Sigmoid colon (tissue), 6 donors: ENCODE measurements at regions not wholly inside any gene's neighbourhood (a gene's known extent, or its start where the extent isn't known, plus 50 kb on each side); places are given as distances from the start of the nearest gene placed in this dataset.

Experiments used
- DNase-seq: peaks from one replicate; pipeline ENCODE4 v3.0.0-alpha.2; 2019
- H3K27ac ChIP-seq, 4 donors: fragments of 200-600 bp; sonication (generic); one replicate each; pipeline ENCODE4 v1.5.1; 2016 to 2019; ENCODE audit warnings: mild to moderate bottlenecking in 1 of 4
- H3K27me3 ChIP-seq, 3 donors: fragments of 200-600 bp; sonication (generic); one replicate each; pipeline ENCODE4 v1.5.1; 2019; ENCODE audit warnings: mild to moderate bottlenecking in 1 of 3
- H3K36me3 ChIP-seq, 4 donors: fragments of 200-600 bp; sonication (generic); one replicate each; pipeline ENCODE4 v1.5.1; 2016 to 2019
- H3K4me1 ChIP-seq, 4 donors: fragments of 200-600 bp; sonication (generic); one replicate each; pipeline ENCODE4 v1.5.1; 2017 to 2019
- H3K4me3 ChIP-seq, 4 donors: fragments of 200-600 bp; sonication (generic); one replicate each; pipeline ENCODE4 v1.5.1; 2017 to 2019; ENCODE audit warnings: mild to moderate bottlenecking in 2 of 4, moderate library complexity in 1 of 4
- H3K9me3 ChIP-seq, 4 donors: fragments of 200-600 bp in 3 of 4; sonication (generic) in 3 of 4; one replicate each; pipeline versions ENCODE4 v1.5.1 to v1.6.1; 2013 to 2019
- EP300 ChIP-seq, 4 donors: sonication (generic); formaldehyde crosslinking; IDR thresholded peaks; one replicate each; pipeline ENCODE4 v1.6.1; 2017; ENCODE audit warnings: antibody characterized with exemption in 4 of 4
- POLR2A ChIP-seq, 2 donors: fragments of 450-650 bp; IDR thresholded peaks; one replicate each; pipeline ENCODE4 v1.6.1; 2016; ENCODE audit warnings: antibody characterized with exemption in 2 of 2, mild to moderate bottlenecking in 2 of 2, moderate library complexity in 2 of 2
- POLR2AphosphoS5 ChIP-seq, 4 donors: sonication (generic); formaldehyde crosslinking; IDR thresholded peaks; one replicate each; pipeline ENCODE4 v1.6.1; 2017; ENCODE audit warnings: antibody characterized with exemption in 4 of 4
- WGBS, 2 donors: extraction: QIAGEN DNeasy Blood & Tissue Kit; methylation state at CpG; one replicate each; pipeline ENCODE4 v1.1.7; 2013; 5-methylcytosine and 5-hydroxymethylcytosine counted together
- intact Hi-C: fragments of 100-400 bp; cut with DNase I; formaldehyde crosslinking; loops from one replicate; pipeline ENCODE4 v1.15.1; 2023
- TF ChIP-seq, protein P1 (sequence below), 4 experiments: fragments of 450-650 bp in 3 of 4; fragments of 200-600 bp in 1 of 4; IDR thresholded peaks; one replicate each; pipeline ENCODE4 v1.5.1; 2016 to 2019; ENCODE audit warnings: antibody characterized with exemption in 4 of 4, mild to moderate bottlenecking in 3 of 4, moderate library complexity in 2 of 4
- donor health status: healthy with polysubstance abuse.
- donor health status: healthy.

DNA sequence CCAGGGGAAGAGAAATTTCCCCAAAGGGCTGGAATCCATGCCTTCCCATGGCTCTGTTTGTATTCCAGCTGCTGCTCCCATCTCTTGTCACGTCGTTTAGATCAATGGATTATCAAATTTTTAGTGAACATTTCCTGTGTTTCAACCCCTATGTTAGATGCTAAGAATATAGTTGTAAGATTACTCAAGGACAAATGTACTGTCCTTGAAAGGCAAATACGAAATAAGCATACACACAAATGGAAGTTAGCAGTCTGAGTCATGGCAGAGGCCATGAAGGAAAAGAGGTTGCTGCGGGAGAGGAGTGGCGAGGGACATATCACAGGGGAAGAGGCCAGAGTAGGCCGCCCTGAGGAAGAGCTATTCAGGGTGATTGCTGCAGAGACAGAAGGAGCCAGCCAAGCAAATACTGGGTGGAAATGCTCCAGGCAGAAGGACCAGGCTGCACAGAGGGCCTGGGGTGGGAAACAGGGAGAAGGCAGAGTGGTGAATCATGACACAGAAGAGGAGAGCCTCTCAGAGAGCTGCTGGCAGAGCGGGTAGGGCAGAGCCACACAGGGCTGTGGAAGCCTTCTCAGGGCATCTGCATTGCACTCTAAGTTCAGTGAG, 219.2 kb upstream of the LRFN2 start:
- TF ChIP-seq EP300 (IDR thresholded peaks at IDR 0.05) (no peak), POLR2A (IDR thresholded peaks at IDR 0.05) (no peak), POLR2AphosphoS5 (IDR thresholded peaks at IDR 0.05) (no peak)
- TF ChIP-seq, protein P1, sequence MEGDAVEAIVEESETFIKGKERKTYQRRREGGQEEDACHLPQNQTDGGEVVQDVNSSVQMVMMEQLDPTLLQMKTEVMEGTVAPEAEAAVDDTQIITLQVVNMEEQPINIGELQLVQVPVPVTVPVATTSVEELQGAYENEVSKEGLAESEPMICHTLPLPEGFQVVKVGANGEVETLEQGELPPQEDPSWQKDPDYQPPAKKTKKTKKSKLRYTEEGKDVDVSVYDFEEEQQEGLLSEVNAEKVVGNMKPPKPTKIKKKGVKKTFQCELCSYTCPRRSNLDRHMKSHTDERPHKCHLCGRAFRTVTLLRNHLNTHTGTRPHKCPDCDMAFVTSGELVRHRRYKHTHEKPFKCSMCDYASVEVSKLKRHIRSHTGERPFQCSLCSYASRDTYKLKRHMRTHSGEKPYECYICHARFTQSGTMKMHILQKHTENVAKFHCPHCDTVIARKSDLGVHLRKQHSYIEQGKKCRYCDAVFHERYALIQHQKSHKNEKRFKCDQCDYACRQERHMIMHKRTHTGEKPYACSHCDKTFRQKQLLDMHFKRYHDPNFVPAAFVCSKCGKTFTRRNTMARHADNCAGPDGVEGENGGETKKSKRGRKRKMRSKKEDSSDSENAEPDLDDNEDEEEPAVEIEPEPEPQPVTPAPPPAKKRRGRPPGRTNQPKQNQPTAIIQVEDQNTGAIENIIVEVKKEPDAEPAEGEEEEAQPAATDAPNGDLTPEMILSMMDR (IDR thresholded peaks at IDR 0.05): no peak
- Histone ChIP-seq H3K27ac (no peak overlapping the region), H3K9me3 (no peaks in the 10 kb centered on the region), H3K4me1 (no peaks in the 10 kb centered on the region), H3K4me3 (no peak overlapping the region), H3K36me3 (no peaks in the 10 kb centered on the region), H3K27me3 (no peaks in the 10 kb centered on the region)
- WGBS, 2 donors: 90 to 91% methylated on average over 7 of the region's 7 CpGs
- DNase-seq: no peak
- intact Hi-C loops: no loop called here

DNA sequence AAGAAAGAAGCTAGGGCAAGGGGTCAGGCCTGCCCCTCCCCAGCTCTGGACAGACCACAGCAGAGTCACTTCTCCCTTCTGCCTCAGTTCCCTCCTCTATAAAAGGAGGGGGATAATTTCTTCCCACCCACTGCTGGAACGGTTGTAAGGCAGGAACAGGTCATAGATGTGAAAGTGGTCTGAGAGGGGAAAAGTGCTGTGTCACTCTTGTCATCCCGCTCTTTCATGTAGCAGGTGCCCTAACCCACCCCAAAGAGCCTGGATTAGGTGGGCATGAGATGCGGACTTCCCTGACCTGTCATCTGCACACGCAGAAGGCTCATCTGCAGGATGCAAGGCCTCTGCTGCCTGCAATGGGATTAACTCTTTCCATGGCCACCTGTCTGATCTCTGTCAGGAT, 218.2 kb upstream of the LRFN2 start:
- no peaks in the 10 kb centered on the region for H3K27me3 ChIP-seq
- no peaks in the 10 kb centered on the region for H3K4me1 ChIP-seq
- H3K36me3 ChIP-seq: no peaks in the 10 kb centered on the region
- H3K4me3 ChIP-seq: no peak overlapping the region
- no peak for DNase-seq
- TF ChIP-seq POLR2AphosphoS5 (IDR thresholded peaks at IDR 0.05) (no peak), EP300 (IDR thresholded peaks at IDR 0.05) (no peak), POLR2A (IDR thresholded peaks at IDR 0.05) (no peak)
- TF ChIP-seq, protein P1 (IDR thresholded peaks at IDR 0.05): no peak
- intact Hi-C loops: no loop called here
- no peak overlapping the region for H3K27ac ChIP-seq
- WGBS, 2 donors: 80 to 85% methylated on average over 4 of the region's 4 CpGs
- no peaks in the 10 kb centered on the region for H3K9me3 ChIP-seq

DNA sequence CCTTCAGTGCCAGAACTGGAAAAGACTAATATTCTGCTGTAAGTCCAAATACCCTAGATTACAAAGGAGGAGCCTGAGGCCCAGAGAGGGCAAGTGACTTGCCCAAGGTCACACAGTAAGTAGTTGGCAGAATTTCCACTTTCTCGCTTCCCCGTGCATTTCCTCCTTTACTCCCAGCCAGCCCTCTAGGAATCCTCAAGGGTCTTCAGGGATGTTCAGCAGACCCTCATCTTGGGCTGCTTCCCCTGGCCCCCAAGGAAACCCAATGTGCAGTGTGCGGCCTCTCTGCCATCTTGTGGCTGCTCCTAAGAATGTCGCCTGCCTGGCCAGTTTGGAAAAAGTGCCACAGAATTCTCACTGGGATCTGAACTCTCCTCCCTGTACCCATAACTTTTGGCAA, 217.7 kb upstream of the LRFN2 start:
- H3K4me3 ChIP-seq: no peak overlapping the region
- 93 to 94% methylated on average over 4 of the region's 4 CpGs for WGBS, 2 donors
- TF ChIP-seq EP300 (IDR thresholded peaks at IDR 0.05) (no peak), POLR2A (IDR thresholded peaks at IDR 0.05) (no peak), POLR2AphosphoS5 (IDR thresholded peaks at IDR 0.05) (no peak)
- TF ChIP-seq, protein P1 (IDR thresholded peaks at IDR 0.05): no peak
- no peaks in the 10 kb centered on the region for H3K9me3 ChIP-seq
- no peaks in the 10 kb centered on the region for H3K36me3 ChIP-seq
- H3K4me1 ChIP-seq: no peaks in the 10 kb centered on the region
- H3K27ac ChIP-seq: no peak overlapping the region
- DNase-seq: no peak
- no peaks in the 10 kb centered on the region for H3K27me3 ChIP-seq
- intact Hi-C loops: no loop called here

DNA sequence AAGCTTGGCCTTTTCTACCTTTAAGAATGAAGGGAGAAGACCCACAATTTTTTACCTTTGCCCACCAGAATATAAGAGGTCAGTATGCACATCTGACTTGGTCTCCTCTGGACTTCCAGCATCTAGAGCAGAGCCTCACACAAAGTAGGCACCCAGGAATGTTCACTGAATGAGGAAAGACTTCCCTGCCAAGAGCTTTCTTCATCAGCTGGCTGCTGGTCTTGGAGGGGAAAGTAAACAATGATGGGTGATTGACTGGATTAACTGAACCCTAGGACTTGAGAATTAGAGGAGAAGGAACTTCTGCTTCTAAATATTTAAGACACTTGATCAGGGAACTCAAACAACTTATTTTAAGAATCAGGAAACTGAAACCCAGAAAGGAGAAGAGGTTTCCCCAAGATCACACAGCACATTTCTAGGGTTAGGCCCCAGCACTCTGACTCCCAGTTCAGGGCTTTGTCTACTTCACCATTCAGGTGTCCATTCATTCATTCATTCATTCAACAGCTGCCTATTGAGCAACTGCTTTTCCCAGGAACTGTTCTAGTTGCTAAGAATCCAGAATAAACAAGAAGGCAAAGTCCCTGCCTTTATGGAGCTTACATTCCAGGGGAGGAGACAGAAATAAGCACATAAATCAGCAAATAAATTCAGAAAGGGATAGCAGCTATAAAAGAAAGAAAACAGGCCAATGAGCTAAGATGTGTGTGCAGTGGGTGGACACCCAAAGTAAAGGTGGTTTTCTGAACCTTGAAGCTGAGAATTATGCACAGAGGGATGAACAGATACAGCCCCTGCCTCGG, 216.9 kb upstream of the LRFN2 start:
- Histone ChIP-seq H3K4me3 (no peak overlapping the region), H3K4me1 (no peaks in the 10 kb centered on the region), H3K9me3 (no peaks in the 10 kb centered on the region), H3K27ac (no peak overlapping the region), H3K27me3 (no peaks in the 10 kb centered on the region), H3K36me3 (no peaks in the 10 kb centered on the region)
- intact Hi-C loops: no loop called here
- TF ChIP-seq POLR2AphosphoS5 (IDR thresholded peaks at IDR 0.05) (no peak), POLR2A (IDR thresholded peaks at IDR 0.05) (no peak), EP300 (IDR thresholded peaks at IDR 0.05) (no peak)
- TF ChIP-seq, protein P1 (IDR thresholded peaks at IDR 0.05): no peak
- DNase-seq: no peak
- 62 to 86% methylated on average over 1 of the region's 1 CpG for WGBS, 2 donors
